ENCODE measurements at regions not wholly inside any gene's neighbourhood (a gene's known extent, or its start where the extent isn't known, plus 50 kb on each side); places are given as distances from the start of the nearest gene placed in this dataset.

DNA sequence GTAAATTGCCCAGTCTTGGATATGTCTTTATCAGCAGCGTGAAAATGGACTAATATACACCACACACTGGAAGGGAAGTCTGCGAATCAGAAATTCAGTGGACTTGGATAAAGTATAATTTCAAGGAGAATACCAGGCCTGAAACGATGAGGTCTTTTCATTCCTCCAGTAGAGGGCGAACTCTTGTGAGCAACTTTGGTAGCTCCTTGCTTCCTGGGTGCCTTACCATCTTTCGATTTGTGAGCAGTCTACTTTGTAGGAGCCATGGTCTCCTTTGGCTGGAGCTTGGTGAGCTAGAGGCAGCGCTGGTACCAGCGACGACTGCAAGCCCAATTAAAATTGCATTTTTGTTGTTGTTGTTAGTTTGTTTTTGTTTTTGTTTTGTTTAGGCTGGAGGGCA is 791.9 kb downstream of the FAT4 start:
- no peaks in the 10 kb centered on the region for H3K4me1 ChIP-seq (ENCODE audit: control insufficient read depth, insufficient read depth, low read length)
- no peak overlapping the region for H3K4me3 ChIP-seq (ENCODE audit: low read length)
- H3K4me2 ChIP-seq (ENCODE audit: low read length) = no peak overlapping the region
- H3K36me3 ChIP-seq (ENCODE audit: insufficient read depth, low read length) = no peaks in the 10 kb centered on the region
- H3K9ac ChIP-seq (ENCODE audit: low read depth, low read length) = no peak overlapping the region
- H3K9me3 ChIP-seq (replicated peaks; ENCODE audit: low read length) = no peaks in the 10 kb centered on the region
- no peaks in the 10 kb centered on the region for H3K27me3 ChIP-seq (ENCODE audit: control insufficient read depth, insufficient read depth, low read length)

- Histone ChIP-seq H3K27me3 (ENCODE audit: control insufficient read depth, insufficient read depth, low read length) (no peaks in the 10 kb centered on the region), H3K9me3 (replicated peaks; ENCODE audit: low read length) (peaks cover 10% of the 10 kb centered on the region), H3K4me3 (ENCODE audit: low read length) (no peak overlapping the region), H3K4me2 (ENCODE audit: low read length) (no peak overlapping the region), H3K36me3 (ENCODE audit: insufficient read depth, low read length) (no peaks in the 10 kb centered on the region), H3K9ac (ENCODE audit: low read depth, low read length) (no peak overlapping the region), H3K4me1 (ENCODE audit: control insufficient read depth, insufficient read depth, low read length) (no peaks in the 10 kb centered on the region)
Observed at GRCh38 chr4:126109836-126110235, 795.1 kb downstream of the FAT4 start.

- Histone ChIP-seq H3K27me3 (ENCODE audit: control insufficient read depth, insufficient read depth, low read length) (no peaks in the 10 kb centered on the region), H3K9me3 (replicated peaks; ENCODE audit: low read length) (peaks cover 10% of the 10 kb centered on the region), H3K36me3 (ENCODE audit: insufficient read depth, low read length) (no peaks in the 10 kb centered on the region), H3K4me3 (ENCODE audit: low read length) (no peak overlapping the region), H3K9ac (ENCODE audit: low read depth, low read length) (no peak overlapping the region), H3K4me1 (ENCODE audit: control insufficient read depth, insufficient read depth, low read length) (no peaks in the 10 kb centered on the region), H3K4me2 (ENCODE audit: low read length) (no peak overlapping the region)
Observed at GRCh38 chr4:126113058-126113457, 798.3 kb downstream of the FAT4 start.

DNA sequence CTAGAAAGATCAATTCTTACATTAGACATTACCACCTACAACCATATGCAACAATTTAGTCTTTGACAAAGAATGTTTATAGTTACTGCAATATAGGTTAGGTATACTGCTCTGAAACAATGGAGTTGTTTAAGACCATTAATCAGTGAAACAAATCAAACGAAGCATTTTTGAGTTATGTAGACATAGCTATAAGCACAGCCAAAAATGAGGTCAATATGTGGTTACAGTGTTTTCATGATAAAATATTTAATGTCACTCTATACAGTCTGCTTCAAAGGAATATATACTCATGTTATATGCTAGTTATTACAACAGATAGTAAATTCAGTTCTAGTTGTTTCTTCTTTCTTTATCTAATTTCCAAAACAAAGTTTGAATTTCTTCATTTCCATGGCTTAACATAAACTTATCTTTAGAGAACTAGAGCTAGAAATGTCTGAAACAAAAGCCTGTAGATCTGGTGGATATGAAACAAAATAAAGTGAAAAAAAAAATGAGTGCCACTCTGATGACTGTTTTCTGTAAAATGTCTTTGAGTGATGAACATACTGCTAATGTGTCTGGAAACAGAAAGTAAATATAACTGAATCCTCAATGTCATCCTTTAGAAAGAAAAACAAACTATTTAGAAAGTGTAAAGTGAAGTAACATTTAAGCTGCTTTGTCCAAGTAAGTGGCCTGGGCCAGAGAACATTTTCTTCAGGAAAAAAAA is 809.0 kb downstream of the FAT4 start:
- H3K4me1 ChIP-seq (ENCODE audit: control insufficient read depth, insufficient read depth, low read length) = peaks cover 7% of the 10 kb centered on the region
- no peaks in the 10 kb centered on the region for H3K9me3 ChIP-seq (replicated peaks; ENCODE audit: low read length)
- no peak overlapping the region for H3K4me2 ChIP-seq (ENCODE audit: low read length)
- H3K4me3 ChIP-seq (ENCODE audit: low read length) = no peak overlapping the region
- H3K9ac ChIP-seq (ENCODE audit: low read depth, low read length) = peak overlapping the region; percentile 26
- no peaks in the 10 kb centered on the region for H3K36me3 ChIP-seq (ENCODE audit: insufficient read depth, low read length)
- H3K27me3 ChIP-seq (ENCODE audit: control insufficient read depth, insufficient read depth, low read length) = no peaks in the 10 kb centered on the region

- Histone ChIP-seq H3K4me1 (ENCODE audit: control insufficient read depth, insufficient read depth, low read length) (peaks cover 7% of the 10 kb centered on the region), H3K27me3 (ENCODE audit: control insufficient read depth, insufficient read depth, low read length) (no peaks in the 10 kb centered on the region), H3K36me3 (ENCODE audit: insufficient read depth, low read length) (no peaks in the 10 kb centered on the region), H3K4me3 (ENCODE audit: low read length) (no peak overlapping the region), H3K9ac (ENCODE audit: low read depth, low read length) (no peak overlapping the region), H3K9me3 (replicated peaks; ENCODE audit: low read length) (no peaks in the 10 kb centered on the region), H3K4me2 (ENCODE audit: low read length) (no peak overlapping the region)
Observed at GRCh38 chr4:126124818-126125217, 810.1 kb downstream of the FAT4 start.

GRCh38 chr4:126130215-126130614 is 815.5 kb downstream of the FAT4 start:
- no peaks in the 10 kb centered on the region for H3K4me1 ChIP-seq (ENCODE audit: control insufficient read depth, insufficient read depth, low read length)
- H3K9ac ChIP-seq (ENCODE audit: low read depth, low read length) = no peak overlapping the region
- no peaks in the 10 kb centered on the region for H3K36me3 ChIP-seq (ENCODE audit: insufficient read depth, low read length)
- no peaks in the 10 kb centered on the region for H3K27me3 ChIP-seq (ENCODE audit: control insufficient read depth, insufficient read depth, low read length)
- no peak overlapping the region for H3K4me2 ChIP-seq (ENCODE audit: low read length)
- H3K4me3 ChIP-seq (ENCODE audit: low read length) = no peak overlapping the region
- no peaks in the 10 kb centered on the region for H3K9me3 ChIP-seq (replicated peaks; ENCODE audit: low read length)

DNA sequence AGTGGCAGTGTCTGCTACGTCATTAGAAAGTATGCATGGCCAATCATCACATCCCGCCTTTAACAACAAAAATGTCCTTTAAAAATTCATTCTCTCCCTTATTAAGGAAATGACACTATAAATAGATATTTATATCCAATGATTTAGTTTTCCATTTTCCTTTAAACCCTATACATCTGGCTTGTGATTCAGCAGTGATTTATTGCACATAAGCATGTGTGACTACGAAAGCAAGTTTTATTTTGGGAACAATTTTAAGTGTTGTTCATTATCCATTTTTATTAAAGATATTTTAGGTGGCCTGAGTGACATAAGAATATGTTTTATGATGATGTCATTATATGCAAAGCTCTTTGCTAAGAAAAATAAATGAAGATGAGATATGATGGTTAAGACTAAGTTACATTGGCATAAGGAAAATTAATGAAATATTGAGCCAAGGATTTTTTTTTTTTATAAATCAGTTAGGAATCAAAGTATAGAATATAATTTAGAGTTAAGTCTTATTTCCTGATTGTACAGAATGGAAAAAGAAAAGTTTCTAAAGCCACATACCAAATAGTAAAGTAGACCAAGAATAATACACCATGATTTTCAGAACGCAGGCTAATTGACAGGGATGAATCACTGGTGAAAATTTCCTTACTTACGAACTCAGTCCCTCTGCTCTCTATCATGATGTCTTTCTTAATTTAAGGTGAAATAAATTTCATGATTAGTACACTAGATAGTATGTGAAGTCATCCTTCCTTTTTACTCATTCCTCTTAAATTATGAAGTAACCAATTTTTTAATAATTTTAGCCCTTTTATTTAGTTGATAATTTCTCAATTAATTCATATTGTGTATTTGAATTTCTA is 822.4 kb downstream of the FAT4 start:
- no peaks in the 10 kb centered on the region for H3K4me1 ChIP-seq (ENCODE audit: control insufficient read depth, insufficient read depth, low read length)
- no peaks in the 10 kb centered on the region for H3K36me3 ChIP-seq (ENCODE audit: insufficient read depth, low read length)
- no peaks in the 10 kb centered on the region for H3K9me3 ChIP-seq (replicated peaks; ENCODE audit: low read length)
- H3K27me3 ChIP-seq (ENCODE audit: control insufficient read depth, insufficient read depth, low read length) = no peaks in the 10 kb centered on the region
- H3K4me2 ChIP-seq (ENCODE audit: low read length) = no peak overlapping the region
- H3K4me3 ChIP-seq (ENCODE audit: low read length) = no peak overlapping the region
- H3K9ac ChIP-seq (ENCODE audit: low read depth, low read length) = no peak overlapping the region

- Histone ChIP-seq H3K27me3 (ENCODE audit: control insufficient read depth, insufficient read depth, low read length) (no peaks in the 10 kb centered on the region), H3K4me1 (ENCODE audit: control insufficient read depth, insufficient read depth, low read length) (no peaks in the 10 kb centered on the region), H3K9me3 (replicated peaks; ENCODE audit: low read length) (no peaks in the 10 kb centered on the region), H3K4me3 (ENCODE audit: low read length) (no peak overlapping the region), H3K9ac (ENCODE audit: low read depth, low read length) (no peak overlapping the region), H3K36me3 (ENCODE audit: insufficient read depth, low read length) (no peaks in the 10 kb centered on the region), H3K4me2 (ENCODE audit: low read length) (no peak overlapping the region)
Observed at GRCh38 chr4:126137782-126138170, 823.0 kb downstream of the FAT4 start.

DNA sequence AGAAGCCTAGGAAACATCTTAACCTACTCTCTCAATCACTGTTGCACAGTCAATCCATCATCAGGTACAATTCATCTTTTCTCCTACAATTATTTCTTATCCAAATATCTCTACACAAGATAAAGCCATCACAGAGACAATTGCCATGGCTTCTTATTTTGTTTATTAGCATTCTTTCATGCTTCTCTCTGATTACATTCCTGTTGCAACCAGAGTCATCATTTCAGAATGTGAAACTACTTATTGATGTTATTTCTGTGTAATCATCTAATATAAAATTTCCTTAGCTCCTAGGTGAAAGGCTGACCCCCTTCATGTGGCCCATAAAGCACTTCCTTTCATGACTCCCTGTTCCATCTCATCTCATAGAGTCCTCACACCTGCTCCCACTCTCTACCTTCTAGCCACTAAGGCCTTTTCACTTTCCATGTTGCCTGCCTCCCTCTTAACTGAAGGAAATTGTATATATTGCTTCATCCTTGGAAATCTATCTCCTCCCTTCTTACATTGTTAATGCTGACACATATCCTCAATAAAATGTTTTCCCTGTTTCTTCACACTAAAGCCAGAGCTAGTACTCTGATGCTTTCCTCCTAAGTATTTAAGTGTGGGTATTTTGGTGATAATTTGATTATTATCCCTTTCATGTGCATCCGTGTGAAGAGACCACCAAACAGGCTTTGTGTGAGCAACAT is 829.9 kb downstream of the FAT4 start:
- H3K4me2 ChIP-seq (ENCODE audit: low read length) = no peak overlapping the region
- H3K27me3 ChIP-seq (ENCODE audit: control insufficient read depth, insufficient read depth, low read length) = no peaks in the 10 kb centered on the region
- no peaks in the 10 kb centered on the region for H3K36me3 ChIP-seq (ENCODE audit: insufficient read depth, low read length)
- no peaks in the 10 kb centered on the region for H3K4me1 ChIP-seq (ENCODE audit: control insufficient read depth, insufficient read depth, low read length)
- no peaks in the 10 kb centered on the region for H3K9me3 ChIP-seq (replicated peaks; ENCODE audit: low read length)
- H3K4me3 ChIP-seq (ENCODE audit: low read length) = no peak overlapping the region
- H3K9ac ChIP-seq (ENCODE audit: low read depth, low read length) = no peak overlapping the region

- no peaks in the 10 kb centered on the region for H3K9me3 ChIP-seq (replicated peaks; ENCODE audit: low read length)
- no peaks in the 10 kb centered on the region for H3K36me3 ChIP-seq (ENCODE audit: insufficient read depth, low read length)
- H3K4me3 ChIP-seq (ENCODE audit: low read length) = no peak overlapping the region
- no peak overlapping the region for H3K4me2 ChIP-seq (ENCODE audit: low read length)
- no peak overlapping the region for H3K9ac ChIP-seq (ENCODE audit: low read depth, low read length)
- H3K27me3 ChIP-seq (ENCODE audit: control insufficient read depth, insufficient read depth, low read length) = no peaks in the 10 kb centered on the region
- H3K4me1 ChIP-seq (ENCODE audit: control insufficient read depth, insufficient read depth, low read length) = no peaks in the 10 kb centered on the region
Observed at GRCh38 chr4:126168484-126168883, 853.7 kb downstream of the FAT4 start.

DNA sequence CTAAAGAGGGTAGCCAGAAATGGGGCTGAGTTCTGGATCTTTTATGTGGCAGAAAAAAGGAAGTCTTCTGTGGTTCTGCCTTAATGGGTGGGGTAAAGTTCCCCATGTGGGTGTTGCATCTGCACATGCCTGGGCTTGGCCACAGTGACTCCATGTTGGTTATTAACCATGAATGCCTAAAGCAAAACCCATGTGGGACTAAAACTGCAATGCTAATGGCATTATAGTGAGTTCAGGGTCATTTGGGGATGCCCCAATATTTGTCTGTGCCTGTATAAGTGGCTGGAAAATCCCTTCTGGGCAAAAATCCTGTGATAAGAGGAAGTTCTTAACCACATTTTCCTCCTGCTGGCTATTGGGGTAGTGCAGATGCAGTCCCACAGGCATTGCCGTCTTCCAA is 857.4 kb downstream of the FAT4 start:
- H3K9ac ChIP-seq (ENCODE audit: low read depth, low read length) = no peak overlapping the region
- H3K9me3 ChIP-seq (replicated peaks; ENCODE audit: low read length) = no peaks in the 10 kb centered on the region
- no peaks in the 10 kb centered on the region for H3K36me3 ChIP-seq (ENCODE audit: insufficient read depth, low read length)
- H3K4me3 ChIP-seq (ENCODE audit: low read length) = no peak overlapping the region
- no peaks in the 10 kb centered on the region for H3K27me3 ChIP-seq (ENCODE audit: control insufficient read depth, insufficient read depth, low read length)
- no peaks in the 10 kb centered on the region for H3K4me1 ChIP-seq (ENCODE audit: control insufficient read depth, insufficient read depth, low read length)
- H3K4me2 ChIP-seq (ENCODE audit: low read length) = no peak overlapping the region

All from skeletal muscle satellite cell (primary cell).